SK-N-SH treated with all-trans-retinoic acid at 6 μM for 48 hours (cell line): ENCODE measurements at regions not wholly inside any gene's neighbourhood (a gene's known extent, or its start where the extent isn't known, plus 50 kb on each side); places are given as distances from the start of the nearest gene placed in this dataset.

Experiments used
- ARNTL ChIP-seq: fragments of 450-650 bp; formaldehyde crosslinking; IDR thresholded peaks from 2 replicates; pipeline ENCODE4 v1.5.0; 2020; ENCODE audit warnings: low read depth, mild to moderate bottlenecking, moderate library complexity, borderline replicate concordance
- PPARA ChIP-seq: fragments of 250-450 bp; sonication (Bioruptor Pico); IDR thresholded peaks from 2 replicates; pipeline ENCODE4 v1.5.0; 2020; ENCODE audit warnings: mild to moderate bottlenecking, borderline replicate concordance
- SNAI2 ChIP-seq: fragments of 250-450 bp; sonication (Bioruptor Pico); IDR thresholded peaks from 2 replicates; pipeline ENCODE4 v1.5.0; 2020; ENCODE audit warnings: mild to moderate bottlenecking, moderate library complexity
- TF ChIP-seq, protein P1 (sequence below): fragments of 250-450 bp; sonication (Bioruptor Pico); IDR thresholded peaks from 2 replicates; pipeline ENCODE4 v1.5.1; 2021; ENCODE audit warnings: mild to moderate bottlenecking, moderate library complexity

DNA sequence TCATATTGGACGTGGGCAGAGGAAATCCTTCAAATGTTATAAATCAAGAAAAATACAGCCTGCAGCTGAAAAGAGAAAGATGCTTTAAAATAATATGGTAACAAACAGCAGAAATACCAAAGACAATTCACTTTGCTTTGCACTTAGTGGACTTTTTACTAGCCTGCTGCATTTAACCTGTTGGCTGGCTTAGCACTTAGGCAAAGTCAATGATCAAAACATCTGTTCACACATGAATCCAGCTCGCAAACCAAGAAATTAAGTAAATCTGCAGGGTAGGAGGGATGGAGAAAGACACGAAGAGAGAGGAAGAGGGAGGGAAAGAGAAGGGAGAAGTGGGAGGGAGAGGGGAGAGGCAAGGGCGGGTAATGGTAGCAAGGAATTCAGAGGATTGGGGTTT lies 103.6 kb upstream of the RAB4A start:
- TF ChIP-seq PPARA (CRISPR knock-in tag) (no peak), ARNTL (CRISPR knock-in tag) (no peak), SNAI2 (no peak)
- TF ChIP-seq, protein P1, sequence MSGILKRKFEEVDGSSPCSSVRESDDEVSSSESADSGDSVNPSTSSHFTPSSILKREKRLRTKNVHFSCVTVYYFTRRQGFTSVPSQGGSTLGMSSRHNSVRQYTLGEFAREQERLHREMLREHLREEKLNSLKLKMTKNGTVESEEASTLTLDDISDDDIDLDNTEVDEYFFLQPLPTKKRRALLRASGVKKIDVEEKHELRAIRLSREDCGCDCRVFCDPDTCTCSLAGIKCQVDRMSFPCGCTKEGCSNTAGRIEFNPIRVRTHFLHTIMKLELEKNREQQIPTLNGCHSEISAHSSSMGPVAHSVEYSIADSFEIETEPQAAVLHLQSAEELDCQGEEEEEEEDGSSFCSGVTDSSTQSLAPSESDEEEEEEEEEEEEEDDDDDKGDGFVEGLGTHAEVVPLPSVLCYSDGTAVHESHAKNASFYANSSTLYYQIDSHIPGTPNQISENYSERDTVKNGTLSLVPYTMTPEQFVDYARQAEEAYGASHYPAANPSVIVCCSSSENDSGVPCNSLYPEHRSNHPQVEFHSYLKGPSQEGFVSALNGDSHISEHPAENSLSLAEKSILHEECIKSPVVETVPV (CRISPR knock-in tag): no peak
